HG03565 (cell line): ENCODE measurements at regions not wholly inside any gene's neighbourhood (a gene's known extent, or its start where the extent isn't known, plus 50 kb on each side); places are given as distances from the start of the nearest gene placed in this dataset.
"Not testable (repeated sequence)": the region's sequence is repeated elsewhere in the genome, so short reads cannot be mapped to it uniquely, and the experiment has no call there.

Experiments
- ATAC-seq: cut with Tn5 transposase; IDR thresholded peaks from one replicate; pipeline ENCODE4 v1.9.1; 2021; ENCODE audit warnings: mild to moderate bottlenecking, moderate library complexity; ENCODE audit not compliant: unreplicated experiment

DNA sequence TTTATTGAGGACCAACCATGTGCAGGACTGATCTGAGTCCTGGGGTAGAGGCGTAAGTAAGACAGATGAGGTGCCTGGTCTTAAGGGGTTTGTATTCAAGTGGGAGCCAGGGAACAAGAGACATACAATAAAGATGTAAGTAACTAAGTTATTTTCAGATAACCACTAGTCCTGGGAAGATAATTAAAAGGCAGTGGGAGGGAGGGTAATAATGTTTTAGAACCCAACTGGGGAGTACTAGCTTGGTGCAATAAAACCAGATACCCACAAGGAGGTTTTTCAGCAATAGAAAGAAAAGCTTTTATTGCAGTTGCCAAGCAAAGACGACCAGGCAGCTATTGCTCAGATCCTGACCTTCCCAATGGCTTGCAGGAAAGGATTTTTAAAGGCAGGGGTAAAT, 893.7 kb downstream of the UQCRFS1 start:
- no peak for ATAC-seq

DNA sequence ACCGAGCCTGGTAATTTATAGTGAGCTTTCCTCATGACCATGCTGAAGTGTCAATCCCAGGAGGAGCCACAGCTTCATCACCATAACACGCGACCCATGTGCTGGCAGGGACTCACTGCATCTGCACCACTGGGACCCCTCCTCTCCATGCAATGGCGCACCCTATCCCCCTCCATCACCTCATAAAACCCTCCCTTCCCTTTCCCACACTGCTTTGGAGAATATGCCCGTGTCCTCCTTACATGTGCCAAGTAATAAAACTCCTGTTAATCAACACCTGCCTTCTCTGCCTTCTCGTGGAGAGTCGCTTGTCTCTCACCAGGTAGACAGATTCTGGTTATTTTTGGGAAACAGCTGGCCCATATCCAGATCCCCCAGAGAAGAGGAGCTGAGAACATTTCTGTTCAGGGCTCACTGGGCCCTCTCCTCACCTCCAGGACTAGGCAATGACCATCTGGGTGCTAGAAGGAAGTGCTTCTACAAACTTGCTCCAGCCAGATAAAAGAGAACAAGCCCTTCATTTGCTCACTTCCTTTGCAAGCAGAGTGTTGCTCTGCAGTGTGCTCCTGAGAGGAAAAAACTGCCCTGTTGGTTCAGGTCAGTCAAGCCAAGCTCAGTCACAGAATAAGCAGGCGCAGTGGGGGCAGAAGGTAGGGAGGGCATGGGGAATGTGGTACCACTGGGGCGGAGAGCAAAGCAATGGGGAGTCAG, 894.3 kb downstream of the UQCRFS1 start:
- no peak for ATAC-seq

DNA sequence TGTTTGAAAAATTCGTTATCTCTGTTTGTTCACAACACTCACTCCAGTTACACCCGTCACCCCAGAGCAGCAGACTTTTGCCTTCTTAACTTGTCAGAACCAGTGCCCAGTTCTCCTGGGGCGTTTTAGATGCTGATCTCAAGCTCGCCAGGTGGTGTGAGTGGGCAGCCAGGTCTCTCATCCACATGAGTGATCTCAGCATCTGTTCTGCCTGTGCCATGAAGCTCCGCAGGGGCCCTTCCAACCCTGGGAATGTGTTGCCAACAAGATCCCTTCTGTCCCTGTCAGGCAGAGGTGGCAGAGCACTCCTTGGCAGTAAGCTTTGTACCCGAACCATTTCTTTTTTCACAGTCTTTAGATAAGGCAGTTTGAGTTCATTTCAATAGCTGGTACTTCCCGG, 896.5 kb downstream of the UQCRFS1 start:
- no peak for ATAC-seq

GRCh38 chr19:28314756-28315155, 898.2 kb downstream of the UQCRFS1 start:
- ATAC-seq: no peak

DNA sequence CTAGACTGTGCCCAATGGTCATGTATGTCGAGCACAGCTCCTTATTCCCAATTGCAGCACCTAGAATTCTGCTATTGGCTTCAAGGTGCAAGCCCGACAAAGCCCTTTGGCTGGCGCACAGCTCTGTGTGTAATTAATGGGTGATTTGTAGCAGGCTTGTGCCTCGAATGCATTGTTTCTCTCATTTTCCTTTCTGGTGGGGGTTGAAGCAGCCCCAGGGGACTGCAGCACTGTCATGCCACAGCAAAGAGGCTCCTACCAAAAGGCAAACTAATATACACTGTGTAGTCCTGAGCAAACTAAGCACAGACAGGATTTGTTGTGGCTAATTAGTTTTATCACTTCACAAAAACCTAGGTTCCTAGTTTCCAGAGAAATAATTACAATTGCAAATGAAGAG, 898.7 kb downstream of the UQCRFS1 start:
- ATAC-seq: no peak

GRCh38 chr19:28313633-28314032, 899.3 kb downstream of the UQCRFS1 start:
- ATAC-seq: no peak

DNA sequence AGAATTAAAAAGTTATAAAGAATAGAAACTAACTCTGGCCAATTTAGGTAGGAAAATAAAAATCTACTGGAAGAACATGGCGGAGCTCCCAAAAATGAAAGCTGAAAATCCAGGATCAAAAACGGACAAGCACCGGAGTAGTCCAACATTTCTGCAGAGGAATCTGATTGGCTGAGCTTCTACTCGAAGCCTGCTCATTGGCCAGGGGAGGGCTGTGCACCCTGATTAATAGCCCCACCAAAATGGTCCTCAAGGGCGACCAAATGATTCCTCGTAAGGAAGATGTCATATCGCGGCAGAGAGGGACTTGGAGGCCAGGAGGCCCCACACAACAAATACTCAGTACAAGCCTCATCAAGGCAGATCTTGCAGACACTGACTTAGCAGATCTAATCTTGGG, 900.7 kb downstream of the UQCRFS1 start:
- ATAC-seq: no peak

GRCh38 chr19:28310829-28311228, 902.1 kb downstream of the UQCRFS1 start:
- ATAC-seq: not testable (repeated sequence)

DNA sequence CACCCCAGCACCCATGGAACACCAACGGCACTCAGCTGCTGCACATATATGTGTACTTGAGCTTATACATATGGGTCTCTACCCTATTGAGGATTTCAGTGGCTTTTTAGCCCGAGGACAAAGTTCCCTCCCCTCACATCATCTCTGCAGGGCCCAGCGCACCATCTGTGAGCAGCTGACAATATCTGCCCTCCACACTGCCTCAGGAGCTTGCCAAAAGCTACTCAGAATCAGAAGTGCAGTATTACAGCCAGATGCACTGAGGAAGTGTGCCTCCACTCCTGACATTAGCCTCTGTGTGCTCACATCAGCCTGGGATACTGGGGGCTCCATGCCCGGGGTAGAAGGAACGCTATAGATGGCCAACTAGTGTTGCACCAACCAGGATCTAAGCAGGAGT, 903.9 kb downstream of the UQCRFS1 start:
- ATAC-seq: no peak

GRCh38 chr19:28307963-28308362, 905.0 kb downstream of the UQCRFS1 start:
- no peak for ATAC-seq

- no peak for ATAC-seq
Observed at GRCh38 chr19:28307487-28307886, 905.5 kb downstream of the UQCRFS1 start.

- no peak for ATAC-seq
Observed at GRCh38 chr19:28305513-28305912, 907.4 kb downstream of the UQCRFS1 start.

DNA sequence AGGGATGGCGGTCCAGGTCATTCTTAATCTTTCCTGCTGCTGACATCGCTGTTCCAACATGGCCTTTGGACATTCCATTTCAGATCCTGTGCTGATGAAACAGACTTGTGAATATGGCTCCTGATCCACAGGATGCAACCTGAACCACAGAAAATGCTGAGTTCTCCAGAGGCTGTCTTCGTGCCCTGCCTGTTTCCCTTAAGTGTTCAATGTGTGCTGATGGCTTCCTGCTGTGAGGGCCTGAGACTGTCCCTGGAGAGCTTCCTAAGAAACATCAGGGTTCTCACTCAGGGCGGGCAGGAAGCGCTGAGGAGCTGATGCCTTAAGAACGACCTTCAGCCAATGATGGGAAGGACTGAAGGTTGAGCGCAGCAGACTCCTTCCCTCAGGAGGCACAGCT, 909.4 kb downstream of the UQCRFS1 start:
- ATAC-seq: no peak

DNA sequence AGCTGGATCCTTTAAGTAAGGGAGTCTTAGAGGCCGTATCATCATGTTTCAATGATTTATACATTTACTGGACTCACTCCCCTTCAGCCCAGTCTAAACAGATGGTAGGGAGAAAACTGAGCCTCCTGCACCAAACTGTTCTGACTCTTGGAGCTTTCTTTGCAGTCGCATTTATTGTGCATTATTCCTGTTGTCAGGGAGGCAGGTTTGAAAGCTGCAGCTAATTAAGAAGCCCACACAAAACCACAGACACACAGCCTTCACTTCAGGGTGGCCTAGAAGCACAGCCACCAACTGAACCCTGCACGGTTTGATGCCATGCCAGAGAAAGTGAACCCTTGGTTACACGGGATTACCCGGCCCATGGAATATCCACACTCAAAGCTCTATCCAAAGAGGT, 911.0 kb downstream of the UQCRFS1 start:
- no peak for ATAC-seq

GRCh38 chr19:28301463-28301862, 911.5 kb downstream of the UQCRFS1 start:
- no peak for ATAC-seq

DNA sequence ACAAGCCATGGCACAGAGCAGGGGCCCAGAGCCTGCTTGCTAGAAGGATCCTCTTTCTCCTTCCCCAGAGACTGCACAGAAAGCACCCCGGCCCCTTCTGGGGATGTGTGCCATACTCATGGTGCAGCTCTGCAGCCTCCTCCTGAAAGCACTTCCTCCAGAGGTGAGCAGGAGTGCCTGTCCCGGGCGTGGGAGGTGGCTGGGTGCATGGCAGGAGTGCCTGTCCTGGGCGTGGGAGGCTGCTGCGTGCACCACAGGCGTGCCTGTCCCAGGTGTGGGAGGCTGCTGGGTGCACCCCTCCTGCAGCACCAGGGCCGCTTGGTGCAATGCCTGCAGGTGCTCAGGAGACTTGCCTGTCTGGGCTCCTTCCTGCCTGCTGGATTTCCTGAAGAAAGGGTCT, 913.3 kb downstream of the UQCRFS1 start:
- ATAC-seq: no peak

DNA sequence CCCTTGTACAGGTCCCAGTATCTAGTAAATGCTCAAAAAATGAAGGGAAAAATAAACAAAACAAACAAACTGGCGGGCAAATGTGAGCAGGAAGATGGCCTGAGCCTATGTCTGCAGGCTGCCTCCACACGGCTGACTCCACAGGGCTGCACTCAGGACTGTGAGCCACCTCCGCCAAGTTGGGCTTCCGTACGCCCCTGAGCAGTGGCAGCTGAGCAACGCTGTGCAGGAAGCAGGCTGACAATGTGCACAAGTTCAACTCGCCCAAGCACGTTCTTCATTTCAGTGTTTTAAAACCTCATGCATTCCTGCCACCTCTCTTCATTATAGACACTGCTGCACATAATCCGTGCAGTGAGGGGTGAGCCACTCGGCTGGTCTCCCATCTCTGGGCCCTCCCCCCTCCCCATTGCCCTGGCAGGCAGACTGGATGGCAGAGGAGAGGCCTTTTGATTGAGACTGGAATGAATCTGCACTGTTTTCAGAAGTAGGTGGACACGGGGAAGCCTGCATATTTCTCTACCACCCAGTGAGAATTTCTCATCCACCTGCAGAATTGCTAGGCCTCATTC, 915.3 kb downstream of the UQCRFS1 start:
- ATAC-seq: no peak

GRCh38 chr19:28297036-28297435, 915.9 kb downstream of the UQCRFS1 start:
- ATAC-seq: no peak

DNA sequence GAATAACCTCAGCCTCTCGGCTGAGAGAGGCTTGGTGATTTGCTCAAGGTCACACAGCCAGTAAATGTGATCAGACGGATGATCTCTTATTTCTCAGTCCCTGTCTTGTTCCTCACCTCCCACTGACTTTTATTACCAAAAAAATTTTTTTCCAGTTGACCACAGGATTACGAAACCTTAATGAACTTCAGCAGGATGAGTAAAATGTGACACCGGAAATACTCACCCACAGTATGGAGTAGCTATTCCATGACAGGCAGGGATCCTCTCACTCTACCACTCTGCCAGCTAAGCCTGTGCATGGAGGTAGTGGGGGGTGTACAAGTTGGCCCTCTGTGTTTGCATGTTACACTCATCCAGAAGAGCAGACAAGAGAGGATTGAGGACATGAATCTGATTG, 916.4 kb downstream of the UQCRFS1 start:
- no peak for ATAC-seq

DNA sequence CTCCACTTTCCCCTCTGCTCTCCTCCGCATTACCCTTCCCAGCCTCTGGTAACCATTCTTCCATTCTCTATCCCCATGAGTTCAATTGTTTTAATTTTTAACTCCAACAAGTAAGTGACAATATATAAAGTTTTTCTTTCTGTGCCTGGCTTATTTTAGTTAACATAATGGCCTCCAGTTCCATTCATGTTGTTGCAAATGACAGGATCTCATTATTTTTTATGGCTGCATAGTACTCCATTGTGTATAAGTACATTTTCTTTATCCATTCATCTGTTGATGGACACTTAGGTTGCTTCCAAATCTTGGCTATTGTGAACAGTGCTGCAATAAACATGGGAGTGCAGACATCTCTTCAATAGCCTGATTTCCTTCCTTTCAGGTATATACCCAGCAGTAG, 918.0 kb downstream of the UQCRFS1 start:
- not testable (repeated sequence) for ATAC-seq

DNA sequence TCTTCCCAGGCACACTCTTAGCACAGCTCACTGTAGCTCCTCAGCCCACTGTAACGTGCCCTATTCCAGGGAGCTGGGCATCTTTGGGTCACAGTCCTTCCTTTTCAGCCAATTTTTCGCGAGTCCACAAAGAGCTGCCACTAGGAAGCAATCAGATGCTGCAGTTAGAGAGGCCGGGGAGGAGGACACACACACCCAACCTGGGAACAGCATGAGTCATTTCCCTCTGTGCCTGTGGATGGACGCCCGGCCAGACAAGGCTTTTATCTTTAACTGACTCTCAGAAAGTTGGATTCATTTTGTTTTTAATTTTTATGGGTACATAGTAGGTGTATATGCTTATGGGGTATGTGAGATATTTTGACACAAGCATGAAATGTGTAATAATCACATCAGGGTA, 918.6 kb downstream of the UQCRFS1 start:
- no peak for ATAC-seq

DNA sequence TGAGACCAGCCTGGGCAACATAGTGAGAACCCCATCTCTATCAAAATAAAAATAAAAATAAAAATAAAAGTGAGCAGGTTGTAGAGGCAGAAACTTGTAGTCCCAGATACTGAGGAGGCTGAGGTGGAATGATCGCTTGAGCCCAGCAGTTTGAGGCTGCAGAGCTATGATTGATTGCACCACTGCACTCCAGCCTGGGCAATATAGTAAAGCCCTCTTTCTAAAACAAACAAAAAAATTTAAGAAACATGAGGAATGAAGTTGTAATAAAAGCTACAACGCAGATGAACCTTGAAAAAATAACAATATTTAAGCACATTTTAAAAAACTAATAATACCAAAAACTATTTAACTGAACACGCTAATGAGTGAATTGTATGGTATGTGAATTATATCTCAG, 919.3 kb downstream of the UQCRFS1 start:
- ATAC-seq: no peak
